GM18909 (cell line): ENCODE measurements at regions not wholly inside any gene's neighbourhood (a gene's known extent, or its start where the extent isn't known, plus 50 kb on each side); places are given as distances from the start of the nearest gene placed in this dataset.

Experiments used
- ATAC-seq: cut with Tn5 transposase; IDR thresholded peaks from one replicate; pipeline ENCODE4 v1.9.1; 2021; ENCODE audit warnings: mild to moderate bottlenecking; ENCODE audit not compliant: unreplicated experiment, poor library complexity

- no peak for ATAC-seq
Measured at GRCh38 chr12:74899031-74899829, 310.4 kb downstream of the KCNC2 start.

- no peak for ATAC-seq
Measured at GRCh38 chr12:74900232-74900631, 309.4 kb downstream of the KCNC2 start.

GRCh38 chr12:74903522-74903921 lies 306.1 kb downstream of the KCNC2 start:
- no peak for ATAC-seq

- ATAC-seq: no peak
Measured at GRCh38 chr12:74906224-74906623, 303.4 kb downstream of the KCNC2 start.

GRCh38 chr12:74910831-74911230 lies 298.8 kb downstream of the KCNC2 start:
- no peak for ATAC-seq

GRCh38 chr12:74914378-74914777 lies 295.3 kb downstream of the KCNC2 start:
- no peak for ATAC-seq

GRCh38 chr12:74915718-74916117 lies 293.9 kb downstream of the KCNC2 start:
- no peak for ATAC-seq

- no peak for ATAC-seq
Measured at GRCh38 chr12:74917743-74918142, 291.9 kb downstream of the KCNC2 start.

- ATAC-seq: no peak
Measured at GRCh38 chr12:74918291-74918690, 291.3 kb downstream of the KCNC2 start.

GRCh38 chr12:74922117-74922516 lies 287.5 kb downstream of the KCNC2 start:
- no peak for ATAC-seq

GRCh38 chr12:74922642-74923041 lies 287.0 kb downstream of the KCNC2 start:
- no peak for ATAC-seq

- ATAC-seq: no peak
Measured at GRCh38 chr12:74941670-74942069, 268.0 kb downstream of the KCNC2 start.

- ATAC-seq: peak; percentile 68
Measured at GRCh38 chr12:74945771-74946198, 263.9 kb downstream of the KCNC2 start.

GRCh38 chr12:74953697-74954096 lies 255.9 kb downstream of the KCNC2 start:
- ATAC-seq: no peak

GRCh38 chr12:74957231-74957630 lies 252.4 kb downstream of the KCNC2 start:
- no peak for ATAC-seq

GRCh38 chr12:74957634-74958033 lies 252.0 kb downstream of the KCNC2 start:
- ATAC-seq: no peak

- ATAC-seq: no peak
Measured at GRCh38 chr12:74959657-74960056, 250.0 kb downstream of the KCNC2 start.

- ATAC-seq: no peak
Measured at GRCh38 chr12:74963304-74963703, 246.3 kb downstream of the KCNC2 start.

- no peak for ATAC-seq
Measured at GRCh38 chr12:74963867-74964331, 245.7 kb downstream of the KCNC2 start.

- ATAC-seq: no peak
Measured at GRCh38 chr12:74964390-74964789, 245.2 kb downstream of the KCNC2 start.

- ATAC-seq: no peak
Measured at GRCh38 chr12:74971201-74971600, 238.4 kb downstream of the KCNC2 start.

- no peak for ATAC-seq
Measured at GRCh38 chr12:74977832-74978481, 231.7 kb downstream of the KCNC2 start.
